ENCODE measurements at regions not wholly inside any gene's neighbourhood (a gene's known extent, or its start where the extent isn't known, plus 50 kb on each side); places are given as distances from the start of the nearest gene placed in this dataset.

GRCh38 chr16:35909351-35909954 lies 2450.0 kb downstream of the TP53TG3F start:
- no peak for DNase-seq

- no peak for DNase-seq
Measured at GRCh38 chr16:35910409-35910808, 2451.0 kb downstream of the TP53TG3F start.

- no peak for DNase-seq
Measured at GRCh38 chr16:35911899-35912298, 2452.5 kb downstream of the TP53TG3F start.

GRCh38 chr16:35931722-35932121 lies 2472.3 kb downstream of the TP53TG3F start:
- no peak for DNase-seq

Data from C1 segment of cervical spinal cord (tissue), 14 donors.